ENCODE measurements at regions not wholly inside any gene's neighbourhood (a gene's known extent, or its start where the extent isn't known, plus 50 kb on each side); places are given as distances from the start of the nearest gene placed in this dataset.

- no peak for DNase-seq (ENCODE audit: low spot score in 2 of 2, unreplicated experiment in 2 of 2)
- no peak for TF ChIP-seq CTCF (IDR thresholded peaks at IDR 0.05; ENCODE audit: unreplicated experiment)
- H3K4me1 Mint-ChIP-seq: peaks cover 38% of the 10 kb centered on the region
- no peak overlapping the region for H3K4me3 Mint-ChIP-seq
- H3K36me3 Mint-ChIP-seq: no peaks in the 10 kb centered on the region
- no peaks in the 10 kb centered on the region for H3K27me3 Mint-ChIP-seq (ENCODE audit: low read depth)
- H3K27ac Mint-ChIP-seq: peak overlapping the region; percentile 64
- H3K9me3 Mint-ChIP-seq: peaks cover 4% of the 10 kb centered on the region
Measured at GRCh38 chr21:38917043-38917774, 111.5 kb downstream of the ETS2 start.

GRCh38 chr21:38916214-38916964 is 110.7 kb downstream of the ETS2 start:
- H3K4me1 Mint-ChIP-seq: peaks cover 38% of the 10 kb centered on the region
- H3K36me3 Mint-ChIP-seq: no peaks in the 10 kb centered on the region
- no peak for TF ChIP-seq CTCF (IDR thresholded peaks at IDR 0.05; ENCODE audit: unreplicated experiment)
- no peaks in the 10 kb centered on the region for H3K9me3 Mint-ChIP-seq
- H3K27ac Mint-ChIP-seq: peak overlapping the region; percentile 55
- H3K4me3 Mint-ChIP-seq: no peak overlapping the region
- H3K27me3 Mint-ChIP-seq (ENCODE audit: low read depth): no peaks in the 10 kb centered on the region
- no peak for DNase-seq (ENCODE audit: low spot score in 2 of 2, unreplicated experiment in 2 of 2)

- H3K9me3 Mint-ChIP-seq: no peaks in the 10 kb centered on the region
- H3K27me3 Mint-ChIP-seq (ENCODE audit: low read depth): no peaks in the 10 kb centered on the region
- no peaks in the 10 kb centered on the region for H3K36me3 Mint-ChIP-seq
- peak overlapping the region; percentile 13 for H3K27ac Mint-ChIP-seq
- H3K4me3 Mint-ChIP-seq: no peak overlapping the region
- H3K4me1 Mint-ChIP-seq: peaks cover 32% of the 10 kb centered on the region
- no peak for DNase-seq (ENCODE audit: low spot score in 2 of 2, unreplicated experiment in 2 of 2)
- no peak for TF ChIP-seq CTCF (IDR thresholded peaks at IDR 0.05; ENCODE audit: unreplicated experiment)
Measured at GRCh38 chr21:38915546-38915945, 109.8 kb downstream of the ETS2 start.

GRCh38 chr21:38914528-38915293 is 109.0 kb downstream of the ETS2 start:
- TF ChIP-seq CTCF (IDR thresholded peaks at IDR 0.05; ENCODE audit: unreplicated experiment): no peak
- no peaks in the 10 kb centered on the region for H3K27me3 Mint-ChIP-seq (ENCODE audit: low read depth)
- H3K4me3 Mint-ChIP-seq: no peak overlapping the region
- no peak overlapping the region for H3K27ac Mint-ChIP-seq
- H3K36me3 Mint-ChIP-seq: no peaks in the 10 kb centered on the region
- H3K9me3 Mint-ChIP-seq: no peaks in the 10 kb centered on the region
- H3K4me1 Mint-ChIP-seq: peaks cover 31% of the 10 kb centered on the region
- no peak for DNase-seq (ENCODE audit: low spot score in 2 of 2, unreplicated experiment in 2 of 2)

GRCh38 chr21:38913893-38914527 is 108.3 kb downstream of the ETS2 start:
- Mint-ChIP-seq H3K27ac (no peak overlapping the region), H3K4me3 (no peak overlapping the region), H3K9me3 (no peaks in the 10 kb centered on the region), H3K36me3 (no peaks in the 10 kb centered on the region), H3K27me3 (ENCODE audit: low read depth) (no peaks in the 10 kb centered on the region), H3K4me1 (peaks cover 29% of the 10 kb centered on the region)
- no peak for TF ChIP-seq CTCF (IDR thresholded peaks at IDR 0.05; ENCODE audit: unreplicated experiment)
- no peak for DNase-seq (ENCODE audit: low spot score in 2 of 2, unreplicated experiment in 2 of 2)

Data from mesothelial cell of epicardium (in vitro differentiated cells).